Lung (tissue), 11 donors: ENCODE measurements at regions not wholly inside any gene's neighbourhood (a gene's known extent, or its start where the extent isn't known, plus 50 kb on each side); places are given as distances from the start of the nearest gene placed in this dataset.
A peak's percentile ranks its signal among the peaks of the same experiment; 100 is the strongest.

ENCODE experiments used
- ATAC-seq: fragments of 200-7000 bp; cut with Tn5 transposase; one replicate; pipeline ENCODE4 v1.9.1; 2020; ENCODE audit warnings: moderate number of reproducible peaks; ENCODE audit not compliant: insufficient read depth, low FRiP score
- DNase-seq, 3 donors: peaks; one replicate each; pipeline ENCODE4 v3.0.0-alpha.2; 2013 to 2017
- H3K27ac ChIP-seq, 2 donors: one replicate each; pipeline ENCODE4 v1.5.1; 2013; ENCODE audit warnings: mild to moderate bottlenecking in 2 of 2, moderate library complexity in 2 of 2, control low read depth in 1 of 2, inconsistent platforms in 1 of 2, low read depth in 1 of 2, low read length in 1 of 2
- H3K27me3 ChIP-seq, 3 donors: one replicate each; pipeline ENCODE4 v1.5.1; 2013; ENCODE audit warnings: low read length in 2 of 3; ENCODE audit not compliant: control insufficient read depth in 3 of 3, insufficient read depth in 3 of 3
- H3K36me3 ChIP-seq, 4 donors: one replicate each; pipeline ENCODE4 v1.5.1; 2013; ENCODE audit warnings: low read length in 4 of 4, mild to moderate bottlenecking in 1 of 4, moderate library complexity in 1 of 4; ENCODE audit not compliant: control insufficient read depth in 4 of 4, insufficient read depth in 4 of 4
- H3K4me1 ChIP-seq, 5 donors: one replicate each; pipeline ENCODE4 v1.5.1; 2013; ENCODE audit warnings: low read length in 5 of 5, mild to moderate bottlenecking in 2 of 5, moderate library complexity in 1 of 5; ENCODE audit not compliant: control insufficient read depth in 5 of 5, insufficient read depth in 5 of 5
- H3K4me3 ChIP-seq: one replicate; pipeline ENCODE4 v1.5.1; 2013; ENCODE audit warnings: mild to moderate bottlenecking, control low read depth, moderate library complexity
- H3K9ac ChIP-seq, 2 donors: one replicate each; pipeline ENCODE4 v1.5.1; 2013; ENCODE audit warnings: low read length in 2 of 2, control low read depth in 1 of 2; ENCODE audit not compliant: insufficient read depth in 1 of 2
- H3K9me3 ChIP-seq, 4 donors: one replicate each; pipeline ENCODE4 v1.5.1; 2013; ENCODE audit warnings: low read length in 3 of 4, mild to moderate bottlenecking in 1 of 4, moderate library complexity in 1 of 4; ENCODE audit not compliant: control insufficient read depth in 4 of 4, insufficient read depth in 3 of 4
- CTCF ChIP-seq: IDR thresholded peaks from 2 replicates; pipeline ENCODE4 v1.5.1; 2012; ENCODE audit warnings: mild to moderate bottlenecking; ENCODE audit errors: control extremely low read depth, extremely low read depth
- WGBS, 2 donors: extraction: QIAGEN DNeasy Blood & Tissue Kit; methylation state at CpG; one replicate each; pipeline ENCODE4 v1.1.7; 2013; 5-methylcytosine and 5-hydroxymethylcytosine counted together
- donor health status: control.
- donor health status: control.
- donor health status: Bipolar disorder and iron deficiency.
- donor health status: healthy.
- donor health status: DM: yes; HTN: yes; CAD: no.

DNA sequence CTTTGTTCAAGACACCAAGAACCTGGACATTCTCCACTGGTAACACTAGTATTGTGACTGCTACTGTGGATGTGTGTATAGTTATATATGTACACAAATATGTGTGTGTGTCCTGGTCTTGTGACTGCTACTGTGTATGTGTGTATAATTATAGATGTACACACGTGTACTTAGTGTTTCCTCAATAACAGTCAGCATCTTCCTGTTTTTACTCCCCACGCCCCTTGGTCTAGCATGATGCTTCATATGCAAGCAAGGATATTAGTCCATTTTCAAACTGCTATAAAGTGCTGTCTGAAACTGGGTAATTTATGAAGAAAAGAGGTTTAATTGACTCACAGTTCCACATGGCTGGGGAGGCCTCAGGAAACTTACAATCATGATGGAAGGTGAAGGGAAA, 802.7 kb downstream of the RNF144A start:
- Histone ChIP-seq H3K4me1 (peaks cover 0 to 12% (median 0%) of the 10 kb centered on the region in 5 donors), H3K27ac (no peak overlapping the region), H3K36me3 (no peaks in the 10 kb centered on the region), H3K27me3 (no peaks in the 10 kb centered on the region), H3K9ac (no peak overlapping the region), H3K4me3 (no peak overlapping the region), H3K9me3 (no peaks in the 10 kb centered on the region)
- DNase-seq (no peak), ATAC-seq (no peak)
- no peak for TF ChIP-seq CTCF
- 24 to 61% methylated on average over 2 of the region's 2 CpGs for WGBS, 2 donors

DNA sequence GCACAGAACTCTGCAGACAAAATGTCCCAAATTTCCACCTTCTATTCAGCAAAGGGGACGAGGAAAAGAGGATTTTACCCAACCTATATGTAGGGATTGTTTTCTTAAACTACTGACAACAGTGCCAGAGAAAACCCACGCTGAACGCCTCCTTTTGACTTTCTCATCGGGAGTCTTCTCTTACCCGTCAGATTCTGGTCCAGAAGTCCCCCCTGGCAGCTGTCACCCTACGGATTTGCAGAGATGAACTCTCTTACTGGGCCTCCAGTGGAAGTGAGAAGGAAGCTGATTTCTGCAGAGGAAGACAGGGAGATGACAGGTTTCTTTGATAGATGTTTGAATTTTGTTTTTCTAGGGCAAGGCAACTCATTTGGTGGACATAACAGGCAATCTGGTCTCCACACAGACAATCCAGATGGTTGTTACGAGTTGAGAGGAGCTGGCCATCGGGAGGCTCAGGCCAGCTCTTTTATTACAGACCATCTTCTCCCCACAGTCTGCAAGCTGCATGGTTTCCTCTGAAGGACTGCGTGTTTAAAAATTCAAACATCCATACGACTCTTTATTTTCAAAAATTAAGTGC, 804.3 kb downstream of the RNF144A start:
- WGBS, 2 donors, result 82 to 92% methylated on average over 10 of the region's 10 CpGs
- Histone ChIP-seq H3K4me1 (peaks cover 0 to 22% (median 0%) of the 10 kb centered on the region in 5 donors), H3K9me3 (no peaks in the 10 kb centered on the region), H3K27me3 (no peaks in the 10 kb centered on the region), H3K4me3 (no peak overlapping the region), H3K36me3 (no peaks in the 10 kb centered on the region), H3K9ac (no peak overlapping the region), H3K27ac (no peak overlapping the region)
- no peak for TF ChIP-seq CTCF
- peak in 1 of 3 donors; percentile 15 for DNase-seq
- no peak for ATAC-seq

DNA sequence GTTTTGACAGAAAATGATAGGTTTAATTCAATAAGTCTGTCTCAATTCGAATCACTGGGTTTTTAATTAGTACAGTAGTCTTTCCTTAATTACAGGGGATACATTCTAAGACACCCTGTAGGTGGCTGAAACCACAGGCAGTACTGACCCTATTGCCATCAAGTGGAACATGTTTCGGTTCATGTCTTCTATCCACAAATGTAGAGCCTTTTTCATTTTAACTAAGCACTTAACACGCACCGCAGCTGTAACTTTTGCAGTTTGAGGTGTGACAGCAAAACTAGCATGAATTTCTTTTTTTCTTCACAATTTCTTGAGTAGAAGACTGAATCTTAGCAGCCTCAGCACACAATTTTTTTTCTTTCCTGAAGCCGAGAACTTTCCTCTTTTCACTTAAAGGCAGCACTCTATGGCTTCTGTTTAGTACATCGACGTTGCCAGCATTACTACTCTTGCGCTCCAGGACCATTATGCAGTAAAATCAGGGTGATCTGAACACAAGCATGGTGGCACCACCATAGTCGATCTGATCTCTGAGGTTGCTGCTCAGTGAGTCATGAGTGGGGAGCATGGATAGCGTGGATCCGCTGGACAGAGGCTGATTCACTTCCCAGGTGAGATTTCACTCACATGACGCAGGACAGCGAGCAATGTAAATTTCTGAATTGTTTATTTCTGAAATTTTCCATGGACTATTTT, 805.1 kb downstream of the RNF144A start:
- peaks cover 0 to 22% (median 0%) of the 10 kb centered on the region in 5 donors for H3K4me1 ChIP-seq
- no peaks in the 10 kb centered on the region for H3K9me3 ChIP-seq
- 92 to 94% methylated on average over 13 of the region's 13 CpGs for WGBS, 2 donors
- TF ChIP-seq CTCF, result no peak
- H3K27me3 ChIP-seq, result no peaks in the 10 kb centered on the region
- no peak overlapping the region for H3K27ac ChIP-seq
- no peak for DNase-seq
- ATAC-seq, result no peak
- H3K4me3 ChIP-seq, result no peak overlapping the region
- H3K9ac ChIP-seq, result no peak overlapping the region
- no peaks in the 10 kb centered on the region for H3K36me3 ChIP-seq
